Thyroid gland (tissue), 4 donors: ENCODE measurements at regions not wholly inside any gene's neighbourhood (a gene's known extent, or its start where the extent isn't known, plus 50 kb on each side); places are given as distances from the start of the nearest gene placed in this dataset.

Source experiments
- POLR2A ChIP-seq, 2 donors: fragments of 450-650 bp; IDR thresholded peaks; one replicate each; pipeline ENCODE4 v1.6.1; 2017; ENCODE audit warnings: antibody characterized with exemption in 2 of 2, mild to moderate bottlenecking in 2 of 2, moderate library complexity in 1 of 2
- TF ChIP-seq, protein P1 (sequence below), 6 experiments: fragments of 200-600 bp in 3 of 6; fragments of 450-650 bp in 3 of 6; sonication (generic) in 3 of 6; IDR thresholded peaks; one replicate each; pipeline ENCODE4 v1.5.1; 2016 to 2019; ENCODE audit warnings: antibody characterized with exemption in 6 of 6, mild to moderate bottlenecking in 2 of 6, inconsistent platforms in 1 of 6, moderate library complexity in 1 of 6

DNA sequence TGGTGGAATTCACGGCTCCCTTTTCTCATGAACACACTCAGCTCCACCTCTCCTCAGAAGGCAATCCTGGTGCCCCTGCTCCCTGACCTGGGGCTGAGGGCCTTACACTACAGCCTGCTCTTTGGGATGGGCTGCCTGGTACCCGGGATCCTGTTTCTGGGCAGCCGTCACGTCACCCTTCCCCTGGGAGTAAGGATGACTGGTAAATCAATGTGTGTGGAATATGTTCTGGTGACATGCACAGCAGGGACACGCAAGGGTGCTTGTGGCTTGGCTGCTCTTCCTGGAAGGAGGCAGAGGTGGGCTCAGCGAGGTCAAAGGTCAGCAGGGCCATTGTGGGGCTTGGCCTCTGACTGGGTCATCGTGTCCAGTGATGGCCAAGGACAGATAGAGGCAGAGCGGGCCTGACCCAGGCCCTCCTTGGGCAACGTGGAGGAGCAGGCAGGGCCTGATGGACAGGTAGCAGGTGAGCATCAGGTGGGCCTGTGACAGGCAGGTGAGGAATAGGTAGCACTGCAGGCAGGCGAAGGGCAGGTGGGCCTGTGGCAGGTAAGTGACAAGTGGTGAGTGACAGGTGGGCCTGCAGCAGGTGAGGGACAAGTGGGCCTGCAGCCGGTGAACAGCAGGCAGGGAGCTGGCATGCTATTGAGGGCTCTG is 399.4 kb upstream of the IRX4 start:
- TF ChIP-seq, protein P1, sequence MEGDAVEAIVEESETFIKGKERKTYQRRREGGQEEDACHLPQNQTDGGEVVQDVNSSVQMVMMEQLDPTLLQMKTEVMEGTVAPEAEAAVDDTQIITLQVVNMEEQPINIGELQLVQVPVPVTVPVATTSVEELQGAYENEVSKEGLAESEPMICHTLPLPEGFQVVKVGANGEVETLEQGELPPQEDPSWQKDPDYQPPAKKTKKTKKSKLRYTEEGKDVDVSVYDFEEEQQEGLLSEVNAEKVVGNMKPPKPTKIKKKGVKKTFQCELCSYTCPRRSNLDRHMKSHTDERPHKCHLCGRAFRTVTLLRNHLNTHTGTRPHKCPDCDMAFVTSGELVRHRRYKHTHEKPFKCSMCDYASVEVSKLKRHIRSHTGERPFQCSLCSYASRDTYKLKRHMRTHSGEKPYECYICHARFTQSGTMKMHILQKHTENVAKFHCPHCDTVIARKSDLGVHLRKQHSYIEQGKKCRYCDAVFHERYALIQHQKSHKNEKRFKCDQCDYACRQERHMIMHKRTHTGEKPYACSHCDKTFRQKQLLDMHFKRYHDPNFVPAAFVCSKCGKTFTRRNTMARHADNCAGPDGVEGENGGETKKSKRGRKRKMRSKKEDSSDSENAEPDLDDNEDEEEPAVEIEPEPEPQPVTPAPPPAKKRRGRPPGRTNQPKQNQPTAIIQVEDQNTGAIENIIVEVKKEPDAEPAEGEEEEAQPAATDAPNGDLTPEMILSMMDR (IDR thresholded peaks at IDR 0.05) = no peak
- TF ChIP-seq POLR2A (IDR thresholded peaks at IDR 0.05) = no peak
